ENCODE measurements at regions not wholly inside any gene's neighbourhood (a gene's known extent, or its start where the extent isn't known, plus 50 kb on each side); places are given as distances from the start of the nearest gene placed in this dataset.
"Not testable (repeated sequence)": the region's sequence is repeated elsewhere in the genome, so short reads cannot be mapped to it uniquely, and the experiment has no call there.

GRCh38 chr16:52350031-52350642 lies 196.8 kb downstream of the TOX3 start:
- Histone ChIP-seq H2AFZ (no peak overlapping the region), H3K79me2 (no peaks in the 10 kb centered on the region), H3K4me3 (no peak overlapping the region), H3K27me3 (no peaks in the 10 kb centered on the region), H3K4me2 (no peak overlapping the region), H3K4me1 (ENCODE audit: insufficient read depth) (no peaks in the 10 kb centered on the region), H3K36me3 (replicated peaks; ENCODE audit: insufficient read depth, low read depth) (no peaks in the 10 kb centered on the region), H3K9me2 (replicated peaks; ENCODE audit: insufficient read depth) (no peaks in the 10 kb centered on the region), H3K27ac (no peak overlapping the region), H3K9me3 (ENCODE audit: low read depth) (no peaks in the 10 kb centered on the region), H4K20me1 (ENCODE audit: insufficient read depth, poor library complexity, severe bottlenecking) (no peaks in the 10 kb centered on the region)
- WGBS (ENCODE audit: low lambda C conversion rate, missing lambda C conversion rate): 87% methylated on average over 3 of the region's 3 CpGs
- no peak for DNase-seq (ENCODE audit: low spot score)
- TF ChIP-seq EZH2phosphoT487 (IDR thresholded peaks at IDR 0.05; ENCODE audit: low read depth, severe bottlenecking, unreplicated experiment) (no peak), CTCF (IDR thresholded peaks at IDR 0.05; ENCODE audit: poor library complexity) (no peak), EZH2 (IDR thresholded peaks at IDR 0.05; ENCODE audit: borderline replicate concordance) (no peak)

GRCh38 chr16:52346709-52347108 lies 200.2 kb downstream of the TOX3 start:
- Histone ChIP-seq H3K4me1 (ENCODE audit: insufficient read depth) (no peaks in the 10 kb centered on the region), H3K9me2 (replicated peaks; ENCODE audit: insufficient read depth) (no peaks in the 10 kb centered on the region), H3K36me3 (replicated peaks; ENCODE audit: insufficient read depth, low read depth) (no peaks in the 10 kb centered on the region), H3K9me3 (ENCODE audit: low read depth) (no peaks in the 10 kb centered on the region), H3K79me2 (no peaks in the 10 kb centered on the region), H3K27ac (no peak overlapping the region), H2AFZ (no peak overlapping the region), H4K20me1 (ENCODE audit: insufficient read depth, poor library complexity, severe bottlenecking) (no peaks in the 10 kb centered on the region), H3K4me2 (no peak overlapping the region), H3K27me3 (no peaks in the 10 kb centered on the region), H3K4me3 (no peak overlapping the region)
- DNase-seq (ENCODE audit: low spot score): no peak
- WGBS (ENCODE audit: low lambda C conversion rate, missing lambda C conversion rate): 85% methylated on average over 2 of the region's 2 CpGs
- TF ChIP-seq EZH2phosphoT487 (IDR thresholded peaks at IDR 0.05; ENCODE audit: low read depth, severe bottlenecking, unreplicated experiment) (no peak), CTCF (IDR thresholded peaks at IDR 0.05; ENCODE audit: poor library complexity) (no peak), EZH2 (IDR thresholded peaks at IDR 0.05; ENCODE audit: borderline replicate concordance) (no peak)

GRCh38 chr16:52333673-52334072 lies 213.3 kb downstream of the TOX3 start:
- H2AFZ ChIP-seq; H4K20me1 ChIP-seq (ENCODE audit: insufficient read depth, poor library complexity, severe bottlenecking); H3K36me3 ChIP-seq (replicated peaks; ENCODE audit: insufficient read depth, low read depth); H3K4me1 ChIP-seq (ENCODE audit: insufficient read depth); H3K9me2 ChIP-seq (replicated peaks; ENCODE audit: insufficient read depth); H3K4me3 ChIP-seq; H3K27ac ChIP-seq; H3K79me2 ChIP-seq; H3K4me2 ChIP-seq; H3K9me3 ChIP-seq (ENCODE audit: low read depth); DNase-seq (ENCODE audit: low spot score); H3K27me3 ChIP-seq: not testable (repeated sequence)
- 90% methylated on average over 8 of the region's 8 CpGs for WGBS (ENCODE audit: low lambda C conversion rate, missing lambda C conversion rate)

GRCh38 chr16:52320930-52321439 lies 226.0 kb downstream of the TOX3 start:
- H2AFZ ChIP-seq: no peak overlapping the region
- TF ChIP-seq CTCF (IDR thresholded peaks at IDR 0.05; ENCODE audit: poor library complexity): no peak
- no peak for TF ChIP-seq EZH2 (IDR thresholded peaks at IDR 0.05; ENCODE audit: borderline replicate concordance)
- no peak for TF ChIP-seq EZH2phosphoT487 (IDR thresholded peaks at IDR 0.05; ENCODE audit: low read depth, severe bottlenecking, unreplicated experiment)

More at GRCh38 chr16:52320930-52321439, 226.0 kb downstream of the TOX3 start:
- no peak overlapping the region for H3K27ac ChIP-seq
- H4K20me1 ChIP-seq (ENCODE audit: insufficient read depth, poor library complexity, severe bottlenecking): no peaks in the 10 kb centered on the region
- H3K36me3 ChIP-seq (replicated peaks; ENCODE audit: insufficient read depth, low read depth): no peaks in the 10 kb centered on the region
- no peaks in the 10 kb centered on the region for H3K27me3 ChIP-seq
- DNase-seq (ENCODE audit: low spot score): no peak
- no peaks in the 10 kb centered on the region for H3K9me3 ChIP-seq (ENCODE audit: low read depth)
- no peak overlapping the region for H3K4me3 ChIP-seq
- 53% methylated on average over 6 of the region's 6 CpGs for WGBS (ENCODE audit: low lambda C conversion rate, missing lambda C conversion rate)
- H3K4me1 ChIP-seq (ENCODE audit: insufficient read depth): no peaks in the 10 kb centered on the region
- no peaks in the 10 kb centered on the region for H3K79me2 ChIP-seq
- H3K9me2 ChIP-seq (replicated peaks; ENCODE audit: insufficient read depth): no peaks in the 10 kb centered on the region
- H3K4me2 ChIP-seq: no peak overlapping the region
